ENCODE measurements at regions not wholly inside any gene's neighbourhood (a gene's known extent, or its start where the extent isn't known, plus 50 kb on each side); places are given as distances from the start of the nearest gene placed in this dataset.

GRCh38 chr7:54811041-54811845, 52.2 kb upstream of the SEC61G start:
- TF ChIP-seq TEAD4 (IDR thresholded peaks at IDR 0.05) (no peak), REST (IDR thresholded peaks at IDR 0.05; ENCODE audit: low read depth) (no peak), YY1 (IDR thresholded peaks at IDR 0.05; ENCODE audit: low read depth) (no peak), CEBPB (IDR thresholded peaks at IDR 0.05) (no peak), EP300 (IDR thresholded peaks at IDR 0.05; ENCODE audit: borderline replicate concordance) (no peak), NFIC (IDR thresholded peaks at IDR 0.05) (no peak), FOXM1 (IDR thresholded peaks at IDR 0.05; ENCODE audit: borderline replicate concordance, low read depth) (no peak), CREB1 (IDR thresholded peaks at IDR 0.05; ENCODE audit: low read depth) (no peak), TAF1 (IDR thresholded peaks at IDR 0.05; ENCODE audit: low read depth) (no peak), TCF12 (IDR thresholded peaks at IDR 0.05; ENCODE audit: low read depth) (no peak), EGR1 (IDR thresholded peaks at IDR 0.05) (no peak)
